Hepatocyte (in vitro differentiated cells): ENCODE measurements at regions not wholly inside any gene's neighbourhood (a gene's known extent, or its start where the extent isn't known, plus 50 kb on each side); places are given as distances from the start of the nearest gene placed in this dataset.

Experiments used
- DNase-seq: peaks from one replicate; pipeline ENCODE4 v3.0.0-alpha.2; 2016; ENCODE audit warnings: low spot score
- H2AFZ ChIP-seq: fragments of 200-600 bp; sonication (generic); 2 replicates; pipeline ENCODE4 v1.6.0; 2016; ENCODE audit warnings: antibody characterized with exemption, mild to moderate bottlenecking
- H3K27ac ChIP-seq: fragments of 200-600 bp; sonication (generic); 2 replicates; pipeline ENCODE4 v1.5.1; 2016; ENCODE audit warnings: mild to moderate bottlenecking
- H3K27me3 ChIP-seq: fragments of 200-600 bp; sonication (generic); 2 replicates; pipeline ENCODE4 v1.6.1; 2016
- H3K36me3 ChIP-seq: fragments of 200-600 bp; sonication (generic); replicated peaks from 2 replicates; pipeline ENCODE4 v1.5.1; 2016; ENCODE audit warnings: low read depth; ENCODE audit not compliant: insufficient read depth
- H3K4me1 ChIP-seq: fragments of 200-600 bp; sonication (generic); 2 replicates; pipeline ENCODE4 v1.5.1; 2016; ENCODE audit warnings: mild to moderate bottlenecking, moderate library complexity; ENCODE audit not compliant: insufficient read depth
- H3K4me2 ChIP-seq: fragments of 200-600 bp; sonication (generic); 2 replicates; pipeline ENCODE4 v1.6.0; 2016
- H3K4me3 ChIP-seq: fragments of 200-600 bp; sonication (generic); 2 replicates; pipeline ENCODE4 v1.5.1; 2016; ENCODE audit warnings: mild to moderate bottlenecking
- H3K79me2 ChIP-seq: fragments of 200-600 bp; sonication (generic); 2 replicates; pipeline ENCODE4 v1.6.0; 2017; ENCODE audit warnings: mild to moderate bottlenecking
- H3K9me2 ChIP-seq: fragments of 200-600 bp; sonication (generic); replicated peaks from 2 replicates; pipeline ENCODE4 v1.6.0; 2017; ENCODE audit warnings: mild to moderate bottlenecking; ENCODE audit not compliant: insufficient read depth
- H3K9me3 ChIP-seq: fragments of 200-600 bp; sonication (generic); 2 replicates; pipeline ENCODE4 v1.5.1; 2016; ENCODE audit warnings: low read depth, mild to moderate bottlenecking
- H4K20me1 ChIP-seq: fragments of 200-600 bp; sonication (generic); 2 replicates; pipeline ENCODE4 v1.6.0; 2016; ENCODE audit warnings: mild to moderate bottlenecking; ENCODE audit not compliant: insufficient read depth, poor library complexity, severe bottlenecking
- CTCF ChIP-seq: fragments of 200-600 bp; sonication (generic); IDR thresholded peaks from 2 replicates; pipeline ENCODE4 v1.5.1; 2016; ENCODE audit warnings: antibody characterized with exemption, mild to moderate bottlenecking; ENCODE audit not compliant: poor library complexity
- EZH2 ChIP-seq: fragments of 200-600 bp; sonication (generic); IDR thresholded peaks from 2 replicates; pipeline ENCODE4 v1.6.1; 2016; ENCODE audit warnings: antibody characterized with exemption, mild to moderate bottlenecking, borderline replicate concordance
- EZH2phosphoT487 ChIP-seq: fragments of 200-600 bp; sonication (generic); IDR thresholded peaks from one replicate; pipeline ENCODE4 v1.6.1; 2018; ENCODE audit warnings: antibody characterized with exemption, mild to moderate bottlenecking, low read depth, moderate library complexity; ENCODE audit not compliant: unreplicated experiment, severe bottlenecking
- WGBS: methylation state at CpG from one replicate; pipeline ENCODE4 v1.1.6; 2016; ENCODE audit warnings: low lambda C conversion rate; ENCODE audit errors: missing lambda C conversion rate; 5-methylcytosine and 5-hydroxymethylcytosine counted together

- Histone ChIP-seq H3K4me3 (no peak overlapping the region), H3K27ac (no peak overlapping the region), H3K36me3 (no peaks in the 10 kb centered on the region), H3K79me2 (no peaks in the 10 kb centered on the region), H3K9me2 (no peaks in the 10 kb centered on the region), H2AFZ (no peak overlapping the region), H3K27me3 (no peaks in the 10 kb centered on the region), H3K4me2 (no peak overlapping the region), H3K9me3 (no peaks in the 10 kb centered on the region), H3K4me1 (no peaks in the 10 kb centered on the region), H4K20me1 (no peaks in the 10 kb centered on the region)
- TF ChIP-seq EZH2 (no peak), CTCF (no peak), EZH2phosphoT487 (no peak)
- 73% methylated on average over 2 of the region's 2 CpGs for WGBS
- DNase-seq = no peak
Observed at GRCh38 chr1:5256793-5257192, 602.4 kb downstream of the AJAP1 start.

- WGBS = 89% methylated on average over 2 of the region's 2 CpGs
- H3K27ac ChIP-seq = no peak overlapping the region
- no peaks in the 10 kb centered on the region for H3K36me3 ChIP-seq
- no peak for DNase-seq
- H3K9me2 ChIP-seq = no peaks in the 10 kb centered on the region
- H3K4me2 ChIP-seq = no peak overlapping the region
- H3K9me3 ChIP-seq = no peaks in the 10 kb centered on the region
- no peak overlapping the region for H2AFZ ChIP-seq
- no peaks in the 10 kb centered on the region for H3K79me2 ChIP-seq
- no peaks in the 10 kb centered on the region for H3K4me1 ChIP-seq
- no peak for TF ChIP-seq CTCF
- TF ChIP-seq EZH2phosphoT487 = no peak
- no peak for TF ChIP-seq EZH2
- H4K20me1 ChIP-seq = no peaks in the 10 kb centered on the region
- H3K4me3 ChIP-seq = no peak overlapping the region
- no peaks in the 10 kb centered on the region for H3K27me3 ChIP-seq
Observed at GRCh38 chr1:5254975-5255374, 600.6 kb downstream of the AJAP1 start.

DNA sequence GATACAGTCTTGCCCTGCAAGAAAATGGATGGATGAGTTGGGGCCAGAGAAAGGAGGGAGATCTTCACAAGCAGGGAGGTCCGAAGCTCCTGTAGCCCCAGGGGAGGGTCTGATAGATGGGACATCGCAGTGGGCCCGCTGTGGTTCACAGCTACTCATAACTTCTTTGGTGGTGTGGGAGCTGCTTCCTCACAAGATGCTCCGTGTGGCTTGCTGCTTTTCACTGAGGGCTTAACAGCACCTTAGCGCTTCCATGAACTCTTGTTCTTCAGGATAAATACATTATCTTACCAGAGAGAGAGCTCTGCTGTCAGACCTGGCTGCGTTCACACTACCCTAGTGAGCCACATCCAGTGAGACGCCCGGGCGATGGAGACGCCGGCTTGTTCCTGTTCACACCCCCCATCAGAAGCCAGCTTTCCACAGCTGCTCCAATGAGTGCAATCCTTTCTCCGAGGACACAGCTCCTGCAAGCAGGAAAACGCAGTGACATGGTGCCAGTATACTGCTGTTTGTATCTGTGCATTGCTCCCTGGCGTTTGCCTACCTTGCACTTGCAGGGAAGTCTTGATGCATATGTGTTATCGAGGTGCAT is 599.8 kb downstream of the AJAP1 start:
- TF ChIP-seq CTCF (no peak), EZH2phosphoT487 (no peak), EZH2 (no peak)
- DNase-seq = no peak
- Histone ChIP-seq H3K9me3 (no peaks in the 10 kb centered on the region), H2AFZ (no peak overlapping the region), H3K9me2 (no peaks in the 10 kb centered on the region), H3K27ac (no peak overlapping the region), H4K20me1 (no peaks in the 10 kb centered on the region), H3K4me3 (no peak overlapping the region), H3K36me3 (no peaks in the 10 kb centered on the region), H3K4me2 (no peak overlapping the region), H3K4me1 (no peaks in the 10 kb centered on the region), H3K79me2 (no peaks in the 10 kb centered on the region), H3K27me3 (no peaks in the 10 kb centered on the region)
- WGBS = 88% methylated on average over 15 of the region's 15 CpGs

- Histone ChIP-seq H4K20me1 (no peaks in the 10 kb centered on the region), H3K36me3 (no peaks in the 10 kb centered on the region), H3K9me2 (no peaks in the 10 kb centered on the region), H3K4me1 (no peaks in the 10 kb centered on the region), H3K27me3 (no peaks in the 10 kb centered on the region), H2AFZ (no peak overlapping the region), H3K4me3 (no peak overlapping the region), H3K27ac (no peak overlapping the region), H3K9me3 (no peaks in the 10 kb centered on the region), H3K79me2 (no peaks in the 10 kb centered on the region), H3K4me2 (no peak overlapping the region)
- WGBS = 91% methylated on average over 5 of the region's 5 CpGs
- DNase-seq = no peak
- TF ChIP-seq CTCF (no peak), EZH2 (no peak), EZH2phosphoT487 (no peak)
Observed at GRCh38 chr1:5253036-5253435, 598.6 kb downstream of the AJAP1 start.
